ENCODE measurements at regions not wholly inside any gene's neighbourhood (a gene's known extent, or its start where the extent isn't known, plus 50 kb on each side); places are given as distances from the start of the nearest gene placed in this dataset.

DNA sequence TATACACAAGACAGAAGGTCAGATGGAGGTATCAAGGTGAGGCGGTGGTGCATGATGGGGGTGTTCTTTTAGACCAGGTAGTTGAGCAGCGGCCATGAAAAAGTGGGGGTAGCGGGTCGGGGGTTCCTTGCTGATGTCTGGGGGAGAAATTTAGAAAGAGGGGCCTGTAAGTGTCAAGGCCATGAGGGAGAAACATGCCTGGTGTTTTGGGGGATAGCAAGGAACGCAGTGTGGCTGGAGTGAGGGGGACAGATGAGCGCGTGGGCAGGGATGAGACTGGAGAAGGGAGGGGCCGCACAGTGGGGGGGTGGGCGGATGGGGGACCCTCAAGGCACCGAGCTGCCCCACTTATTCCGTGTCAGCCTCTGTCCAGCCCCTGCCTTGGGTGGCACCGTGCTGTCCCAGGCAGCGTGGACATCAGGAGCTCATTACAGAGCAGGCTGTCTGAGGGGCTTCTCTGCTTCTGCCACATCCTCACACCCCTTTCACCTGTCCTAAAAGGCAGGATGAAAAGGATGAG is 143.3 kb downstream of the SMAD6 start:
- Histone ChIP-seq H3K9me3 (ENCODE audit: control insufficient read depth in 2 of 2, low read length in 2 of 2) (no peaks in the 10 kb centered on the region), H3K4me3 (ENCODE audit: low read depth, low read length) (no peak overlapping the region), H3K36me3 (ENCODE audit: control insufficient read depth, insufficient read depth, low read length) (no peaks in the 10 kb centered on the region), H3K4me1 (ENCODE audit: control insufficient read depth, insufficient read depth, low read length, poor library complexity, severe bottlenecking) (no peaks in the 10 kb centered on the region), H3K27ac (ENCODE audit: insufficient read depth, low read length, poor library complexity, severe bottlenecking) (no peak overlapping the region), H3K27me3 (ENCODE audit: control insufficient read depth, insufficient read depth, low read length) (peaks cover 27% of the 10 kb centered on the region)
- peaks cover 42% of the 10 kb centered on the region for H3K27me3 Mint-ChIP-seq
- peaks cover 0 to 3% (median 0%) of the 10 kb centered on the region in 7 donors for H3K9me3 Mint-ChIP-seq
- H3K27ac Mint-ChIP-seq, result no peak overlapping the region
- H3K36me3 Mint-ChIP-seq, result no peaks in the 10 kb centered on the region
- H3K4me3 Mint-ChIP-seq, result no peak overlapping the region
- ATAC-seq (ENCODE audit: low read depth in 2 of 2), result no peak
- H3K4me1 Mint-ChIP-seq, result peaks cover 0 to 6% (median 0%) of the 10 kb centered on the region in 4 donors
- DNase-seq, result no peak

DNA sequence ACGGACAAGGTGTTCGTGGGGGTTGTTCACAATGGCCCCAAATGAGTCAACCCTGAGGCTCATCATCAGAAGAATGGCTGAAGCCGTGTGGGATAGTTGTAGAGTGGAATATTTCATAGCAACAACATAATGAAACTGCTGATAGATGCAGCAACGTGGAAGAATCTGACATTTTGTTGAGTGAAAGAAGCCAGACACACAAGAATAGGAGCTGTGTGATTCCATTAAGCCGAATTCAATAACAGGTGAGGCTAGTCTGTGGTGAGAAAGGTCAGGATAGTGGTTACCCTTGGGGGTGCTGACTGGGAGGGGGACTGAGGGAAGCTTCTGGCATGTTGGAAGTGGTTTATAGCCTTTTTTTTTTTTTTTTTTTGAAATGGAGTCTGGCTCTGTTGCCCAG is 144.0 kb downstream of the SMAD6 start:
- no peak for DNase-seq
- Histone ChIP-seq H3K4me3 (ENCODE audit: low read depth, low read length) (no peak overlapping the region), H3K27ac (ENCODE audit: insufficient read depth, low read length, poor library complexity, severe bottlenecking) (no peak overlapping the region), H3K4me1 (ENCODE audit: control insufficient read depth, insufficient read depth, low read length, poor library complexity, severe bottlenecking) (peaks cover 1% of the 10 kb centered on the region), H3K9me3 (ENCODE audit: control insufficient read depth in 2 of 2, low read length in 2 of 2) (no peaks in the 10 kb centered on the region), H3K27me3 (ENCODE audit: control insufficient read depth, insufficient read depth, low read length) (peaks cover 23% of the 10 kb centered on the region), H3K36me3 (ENCODE audit: control insufficient read depth, insufficient read depth, low read length) (no peaks in the 10 kb centered on the region)
- no peak for ATAC-seq (ENCODE audit: low read depth in 2 of 2)
- Mint-ChIP-seq H3K36me3 (no peaks in the 10 kb centered on the region), H3K4me1 (peaks cover 0 to 7% (median under 1%) of the 10 kb centered on the region in 4 donors), H3K27me3 (peaks cover 37% of the 10 kb centered on the region), H3K9me3 (peaks cover 0 to 3% (median 0%) of the 10 kb centered on the region in 7 donors), H3K27ac (no peak overlapping the region), H3K4me3 (no peak overlapping the region)

DNA sequence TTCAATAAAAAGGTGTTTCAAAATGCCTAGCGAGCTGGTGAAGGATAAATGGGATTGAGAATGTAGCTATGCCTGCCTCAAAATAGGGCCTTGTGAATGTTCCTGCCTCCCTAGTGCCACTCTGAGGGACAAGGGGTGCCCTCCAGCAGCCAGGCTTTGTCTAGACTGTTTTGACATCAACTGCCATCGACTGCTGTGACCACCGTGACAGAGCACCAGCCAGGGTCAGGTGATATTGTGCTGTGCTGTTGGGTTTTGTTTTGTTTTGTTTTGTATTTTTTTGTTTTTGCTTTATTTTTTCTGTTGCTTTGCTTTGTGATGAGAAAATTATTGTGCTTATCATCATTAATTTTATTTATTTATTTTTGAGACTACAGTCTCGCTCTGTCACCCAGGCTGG is 144.8 kb downstream of the SMAD6 start:
- Histone ChIP-seq H3K36me3 (ENCODE audit: control insufficient read depth, insufficient read depth, low read length) (no peaks in the 10 kb centered on the region), H3K9me3 (ENCODE audit: control insufficient read depth in 2 of 2, low read length in 2 of 2) (no peaks in the 10 kb centered on the region), H3K27ac (ENCODE audit: insufficient read depth, low read length, poor library complexity, severe bottlenecking) (no peak overlapping the region), H3K4me3 (ENCODE audit: low read depth, low read length) (no peak overlapping the region), H3K27me3 (ENCODE audit: control insufficient read depth, insufficient read depth, low read length) (peaks cover 16% of the 10 kb centered on the region), H3K4me1 (ENCODE audit: control insufficient read depth, insufficient read depth, low read length, poor library complexity, severe bottlenecking) (peaks cover 3% of the 10 kb centered on the region)
- ATAC-seq (ENCODE audit: low read depth in 2 of 2), result no peak
- no peak overlapping the region for H3K27ac Mint-ChIP-seq
- H3K9me3 Mint-ChIP-seq, result peaks cover 0 to 3% (median 0%) of the 10 kb centered on the region in 7 donors
- H3K36me3 Mint-ChIP-seq, result no peaks in the 10 kb centered on the region
- H3K27me3 Mint-ChIP-seq, result peaks cover 31% of the 10 kb centered on the region
- peaks cover 0 to 9% (median 2%) of the 10 kb centered on the region in 4 donors for H3K4me1 Mint-ChIP-seq
- no peak overlapping the region for H3K4me3 Mint-ChIP-seq
- DNase-seq, result no peak

DNA sequence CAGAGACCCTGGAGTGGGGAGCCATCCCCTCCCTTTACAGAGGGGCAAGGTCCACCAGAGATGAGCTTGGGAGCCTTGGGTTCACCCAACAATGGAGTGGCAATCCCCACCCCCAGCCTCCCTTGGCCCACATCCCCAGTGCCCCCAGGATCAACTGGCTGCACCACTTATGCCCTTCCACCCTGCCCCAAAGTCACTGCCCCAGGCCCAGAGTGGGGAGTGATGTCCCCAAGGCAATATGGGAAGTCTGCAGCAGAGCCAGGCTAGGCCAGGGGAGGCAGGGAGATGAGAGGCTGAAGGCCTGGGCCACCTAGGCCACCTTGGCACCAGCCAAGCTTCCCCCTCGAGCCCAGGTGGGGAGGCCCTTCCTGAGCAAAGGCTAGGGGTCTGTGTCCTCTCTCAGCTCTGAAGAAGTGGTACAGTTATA is 145.5 kb downstream of the SMAD6 start:
- H3K9me3 Mint-ChIP-seq, result peaks cover 0 to 3% (median 0%) of the 10 kb centered on the region in 7 donors
- H3K36me3 Mint-ChIP-seq, result no peaks in the 10 kb centered on the region
- Histone ChIP-seq H3K4me3 (ENCODE audit: low read depth, low read length) (no peak overlapping the region), H3K27me3 (ENCODE audit: control insufficient read depth, insufficient read depth, low read length) (peaks cover 14% of the 10 kb centered on the region), H3K4me1 (ENCODE audit: control insufficient read depth, insufficient read depth, low read length, poor library complexity, severe bottlenecking) (peaks cover 3% of the 10 kb centered on the region), H3K36me3 (ENCODE audit: control insufficient read depth, insufficient read depth, low read length) (no peaks in the 10 kb centered on the region), H3K9me3 (ENCODE audit: control insufficient read depth in 2 of 2, low read length in 2 of 2) (no peaks in the 10 kb centered on the region), H3K27ac (ENCODE audit: insufficient read depth, low read length, poor library complexity, severe bottlenecking) (no peak overlapping the region)
- H3K27me3 Mint-ChIP-seq, result peaks cover 32% of the 10 kb centered on the region
- no peak overlapping the region for H3K4me3 Mint-ChIP-seq
- no peak for ATAC-seq (ENCODE audit: low read depth in 2 of 2)
- H3K27ac Mint-ChIP-seq, result no peak overlapping the region
- H3K4me1 Mint-ChIP-seq, result peaks cover 0 to 11% (median 3%) of the 10 kb centered on the region in 4 donors
- DNase-seq, result no peak

DNA sequence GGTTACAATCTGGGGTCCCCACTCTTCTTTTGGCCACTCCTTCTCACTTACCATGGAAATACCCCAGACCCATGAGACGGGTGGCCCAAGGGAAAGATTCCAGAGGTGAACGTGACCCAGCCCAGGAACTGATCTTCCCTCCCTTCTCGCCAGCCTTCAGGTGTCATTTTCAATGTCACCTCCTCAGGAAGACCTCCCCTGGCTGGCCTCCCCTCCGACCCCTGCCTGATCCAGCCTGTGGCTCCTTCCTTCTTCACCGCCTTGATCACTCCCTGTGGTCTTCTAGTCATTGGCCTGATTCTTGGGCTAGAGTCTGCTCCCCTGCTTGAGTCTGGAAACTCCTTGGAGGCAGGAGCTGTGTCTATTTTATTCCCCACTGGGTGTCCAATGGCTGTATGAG is 146.1 kb downstream of the SMAD6 start:
- peaks cover 12% of the 10 kb centered on the region for H3K27me3 ChIP-seq (ENCODE audit: control insufficient read depth, insufficient read depth, low read length)
- H3K4me3 Mint-ChIP-seq, result no peak overlapping the region

DNA sequence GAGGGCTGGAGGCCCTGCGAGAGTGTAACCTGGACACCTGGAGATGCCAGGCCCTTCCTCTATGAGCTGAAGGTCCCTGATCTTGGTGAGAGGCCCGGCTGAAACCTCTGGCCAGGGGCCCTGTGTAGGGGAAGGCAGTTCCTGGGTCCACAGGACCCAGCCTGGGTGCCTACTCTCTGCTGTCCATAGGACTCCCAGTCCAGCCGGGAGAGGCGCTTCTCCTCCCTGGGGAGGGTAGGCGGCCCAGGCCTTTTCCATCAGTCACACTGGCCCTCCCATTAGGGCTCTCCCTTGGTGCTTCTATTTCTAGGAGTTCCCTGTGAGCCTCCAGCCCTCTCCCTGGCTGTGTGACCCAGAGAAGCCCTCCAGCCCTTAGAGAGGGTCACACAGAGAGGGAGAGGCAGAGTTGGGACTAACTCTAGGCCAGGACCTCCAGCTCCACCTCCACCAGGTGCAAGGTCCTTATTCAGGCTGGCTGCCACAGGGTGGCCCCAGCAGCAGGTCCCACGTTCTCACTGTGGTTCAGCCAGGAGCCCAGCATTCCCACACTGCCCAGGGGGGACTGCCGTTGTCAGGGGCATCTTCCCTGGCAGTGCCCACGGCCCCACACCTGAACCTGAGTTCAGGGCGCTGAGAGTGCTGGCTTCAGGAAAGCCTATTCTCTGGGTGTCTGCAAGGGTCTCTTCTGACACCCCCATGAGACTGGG is 146.8 kb downstream of the SMAD6 start:
- Mint-ChIP-seq H3K36me3 (no peaks in the 10 kb centered on the region), H3K27ac (no peak overlapping the region), H3K4me1 (peaks cover 0 to 5% (median 2%) of the 10 kb centered on the region in 4 donors), H3K4me3 (no peak overlapping the region), H3K9me3 (peaks cover 0 to 3% (median 0%) of the 10 kb centered on the region in 7 donors), H3K27me3 (peaks cover 25% of the 10 kb centered on the region)
- Histone ChIP-seq H3K9me3 (ENCODE audit: control insufficient read depth in 2 of 2, low read length in 2 of 2) (no peaks in the 10 kb centered on the region), H3K27me3 (ENCODE audit: control insufficient read depth, insufficient read depth, low read length) (peaks cover 5% of the 10 kb centered on the region), H3K4me1 (ENCODE audit: control insufficient read depth, insufficient read depth, low read length, poor library complexity, severe bottlenecking) (peaks cover 3% of the 10 kb centered on the region), H3K36me3 (ENCODE audit: control insufficient read depth, insufficient read depth, low read length) (no peaks in the 10 kb centered on the region), H3K4me3 (ENCODE audit: low read depth, low read length) (no peak overlapping the region), H3K27ac (ENCODE audit: insufficient read depth, low read length, poor library complexity, severe bottlenecking) (no peak overlapping the region)
- ATAC-seq (ENCODE audit: low read depth in 2 of 2), result no peak
- no peak for DNase-seq

More for the DNA sequence above, 146.1 kb downstream of the SMAD6 start:
- DNase-seq (no peak), ATAC-seq (ENCODE audit: low read depth in 2 of 2) (no peak)
- Histone ChIP-seq H3K4me1 (ENCODE audit: control insufficient read depth, insufficient read depth, low read length, poor library complexity, severe bottlenecking) (peaks cover 3% of the 10 kb centered on the region), H3K9me3 (ENCODE audit: control insufficient read depth in 2 of 2, low read length in 2 of 2) (no peaks in the 10 kb centered on the region), H3K4me3 (ENCODE audit: low read depth, low read length) (no peak overlapping the region), H3K36me3 (ENCODE audit: control insufficient read depth, insufficient read depth, low read length) (no peaks in the 10 kb centered on the region), H3K27ac (ENCODE audit: insufficient read depth, low read length, poor library complexity, severe bottlenecking) (no peak overlapping the region)
- Mint-ChIP-seq H3K27me3 (peaks cover 31% of the 10 kb centered on the region), H3K27ac (no peak overlapping the region), H3K36me3 (no peaks in the 10 kb centered on the region), H3K9me3 (peaks cover 0 to 3% (median 0%) of the 10 kb centered on the region in 7 donors), H3K4me1 (peaks cover 0 to 7% (median 3%) of the 10 kb centered on the region in 4 donors)

DNA sequence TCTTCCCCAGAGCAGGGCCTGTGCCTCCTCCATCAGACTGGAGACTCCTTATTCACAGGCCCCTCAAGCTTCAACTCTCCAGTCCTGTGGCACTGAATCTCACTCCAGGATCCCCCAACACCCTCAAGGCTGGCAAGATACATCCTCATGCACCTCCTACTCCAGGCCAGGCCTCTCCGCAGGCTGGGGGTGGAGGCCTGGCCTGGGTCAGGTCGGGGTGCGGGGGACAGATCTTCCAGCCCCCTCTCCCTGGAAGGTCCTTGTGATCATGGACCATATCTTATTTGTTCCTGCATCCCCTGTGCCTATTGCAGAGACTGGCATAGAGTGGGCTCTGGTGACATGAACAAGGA is 147.3 kb downstream of the SMAD6 start:
- H3K27me3 ChIP-seq (ENCODE audit: control insufficient read depth, insufficient read depth, low read length), result peaks cover 2% of the 10 kb centered on the region
- H3K27ac Mint-ChIP-seq, result no peak overlapping the region
- H3K4me3 Mint-ChIP-seq, result no peak overlapping the region
- ATAC-seq (ENCODE audit: low read depth in 2 of 2), result no peak
- H3K9me3 ChIP-seq (ENCODE audit: control insufficient read depth in 2 of 2, low read length in 2 of 2), result no peaks in the 10 kb centered on the region
- H3K36me3 ChIP-seq (ENCODE audit: control insufficient read depth, insufficient read depth, low read length), result no peaks in the 10 kb centered on the region
- peaks cover 0 to 3% (median 0%) of the 10 kb centered on the region in 7 donors for H3K9me3 Mint-ChIP-seq
- no peak for DNase-seq
- peaks cover 3% of the 10 kb centered on the region for H3K4me1 ChIP-seq (ENCODE audit: control insufficient read depth, insufficient read depth, low read length, poor library complexity, severe bottlenecking)
- H3K4me3 ChIP-seq (ENCODE audit: low read depth, low read length), result no peak overlapping the region
- H3K4me1 Mint-ChIP-seq, result peaks cover 0 to 5% (median 2%) of the 10 kb centered on the region in 4 donors
- no peaks in the 10 kb centered on the region for H3K36me3 Mint-ChIP-seq
- H3K27ac ChIP-seq (ENCODE audit: insufficient read depth, low read length, poor library complexity, severe bottlenecking), result no peak overlapping the region
- H3K27me3 Mint-ChIP-seq, result peaks cover 27% of the 10 kb centered on the region

DNA sequence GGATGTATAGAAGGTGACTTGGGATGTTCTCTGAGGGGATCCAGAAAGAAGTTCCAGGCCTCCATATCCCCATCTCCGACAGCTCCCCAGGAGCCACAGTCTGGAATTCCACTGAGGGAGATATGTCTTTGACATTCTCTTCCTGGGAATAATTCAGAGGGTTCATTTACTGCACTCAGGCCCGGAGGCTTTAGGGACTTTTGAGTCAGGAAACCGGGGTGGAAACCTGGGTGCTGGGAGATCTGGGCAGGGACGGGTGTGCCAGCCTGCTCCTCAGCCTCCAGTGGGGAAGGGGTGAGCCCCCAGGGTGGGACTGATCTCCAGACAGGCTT is 147.7 kb downstream of the SMAD6 start:
- H3K27me3 Mint-ChIP-seq, result peaks cover 27% of the 10 kb centered on the region
- ATAC-seq (ENCODE audit: low read depth in 2 of 2) (no peak), DNase-seq (no peak)
- H3K36me3 Mint-ChIP-seq, result no peaks in the 10 kb centered on the region
- H3K27ac Mint-ChIP-seq, result no peak overlapping the region
- no peak overlapping the region for H3K4me3 Mint-ChIP-seq
- peaks cover 0 to 5% (median 2%) of the 10 kb centered on the region in 4 donors for H3K4me1 Mint-ChIP-seq
- Histone ChIP-seq H3K9me3 (ENCODE audit: control insufficient read depth in 2 of 2, low read length in 2 of 2) (no peaks in the 10 kb centered on the region), H3K36me3 (ENCODE audit: control insufficient read depth, insufficient read depth, low read length) (no peaks in the 10 kb centered on the region), H3K4me1 (ENCODE audit: control insufficient read depth, insufficient read depth, low read length, poor library complexity, severe bottlenecking) (peaks cover 3% of the 10 kb centered on the region), H3K27me3 (ENCODE audit: control insufficient read depth, insufficient read depth, low read length) (no peaks in the 10 kb centered on the region), H3K27ac (ENCODE audit: insufficient read depth, low read length, poor library complexity, severe bottlenecking) (no peak overlapping the region), H3K4me3 (ENCODE audit: low read depth, low read length) (no peak overlapping the region)
- peaks cover 0 to 3% (median 0%) of the 10 kb centered on the region in 7 donors for H3K9me3 Mint-ChIP-seq

Measured in CD4-positive, CD25-positive, alpha-beta regulatory T cell (primary cell).